ENCODE measurements at regions not wholly inside any gene's neighbourhood (a gene's known extent, or its start where the extent isn't known, plus 50 kb on each side); places are given as distances from the start of the nearest gene placed in this dataset.

DNA sequence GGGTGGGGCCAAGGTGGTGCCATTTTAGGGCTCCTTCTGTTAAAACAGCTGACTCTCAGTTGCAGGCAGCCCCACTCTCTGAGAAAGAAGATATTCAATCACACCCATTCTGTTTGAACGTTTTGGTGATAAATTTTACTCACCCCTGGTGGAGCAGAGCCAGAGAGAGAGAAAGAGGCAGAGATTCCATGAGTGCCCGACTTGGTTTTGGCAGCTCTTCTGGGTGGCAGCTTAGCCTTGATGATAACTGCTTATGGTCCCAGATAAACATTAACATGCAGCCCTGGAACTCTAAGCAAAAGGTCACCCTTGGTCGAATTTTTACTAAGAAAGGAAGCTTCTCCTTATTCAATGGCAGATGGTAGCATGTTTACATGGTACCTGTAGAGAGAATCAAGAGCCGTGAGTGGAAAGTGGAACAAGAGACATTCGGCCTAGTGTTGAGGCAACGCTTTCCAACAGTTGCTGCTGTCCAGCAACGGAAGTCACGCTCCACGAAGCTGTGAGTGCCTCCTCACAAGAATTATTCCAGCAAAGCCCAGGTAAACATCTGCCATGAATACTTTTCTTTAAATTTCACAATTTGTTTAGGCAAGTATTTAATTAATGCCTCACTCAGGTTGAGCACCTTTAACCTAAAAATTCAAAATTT is 530.6 kb upstream of the ROBO2 start:
- no peak for DNase-seq
- Histone ChIP-seq H3K4me1 (ENCODE audit: control insufficient read depth in 1 of 2, insufficient read depth in 2 of 2, low read length in 2 of 2) (no peaks in the 10 kb centered on the region), H4K20me1 (ENCODE audit: insufficient read depth, low read length) (no peaks in the 10 kb centered on the region), H3K4me3 (replicated peaks in 1 of 3; ENCODE audit: low read depth in 2 of 3, low read length in 3 of 3) (no peak overlapping the region), H3K4me2 (replicated peaks; ENCODE audit: extremely low read depth, low read length, poor library complexity, severe bottlenecking) (no peak overlapping the region), H3K9me3 (replicated peaks in 1 of 2; ENCODE audit: control insufficient read depth in 1 of 2, insufficient read depth in 1 of 2, low read length in 2 of 2) (peaks cover 0 to 2% of the 10 kb centered on the region in 2 donors), H3K27ac (ENCODE audit: low read depth in 1 of 2, low read length in 2 of 2) (no peak overlapping the region), H3K9ac (ENCODE audit: insufficient read depth, low read length, poor library complexity, severe bottlenecking) (no peak overlapping the region), H3K27me3 (ENCODE audit: control insufficient read depth in 2 of 2, insufficient read depth in 2 of 2, low read length in 2 of 2) (no peaks in the 10 kb centered on the region), H3K36me3 (replicated peaks in 1 of 2; ENCODE audit: control insufficient read depth in 1 of 2, insufficient read depth in 2 of 2, low read length in 2 of 2) (no peaks in the 10 kb centered on the region), H3K79me2 (ENCODE audit: insufficient read depth, low read length) (no peaks in the 10 kb centered on the region), H2AFZ (ENCODE audit: insufficient read depth, low read depth, low read length, poor library complexity, severe bottlenecking) (no peak overlapping the region)
- no peak for TF ChIP-seq CTCF (IDR thresholded peaks at IDR 0.05)
- Mint-ChIP-seq H3K36me3 (no peaks in the 10 kb centered on the region), H3K9me3 (peaks cover 0 to 3% (median 0%) of the 10 kb centered on the region in 7 donors), H3K27ac (no peak overlapping the region), H3K4me1 (no peaks in the 10 kb centered on the region), H3K4me3 (no peak overlapping the region), H3K27me3 (ENCODE audit: low read depth in 3 of 3) (no peaks in the 10 kb centered on the region)
- WGBS (ENCODE audit: insufficient coverage), result 84% methylated on average over 8 of the region's 9 CpGs
- intact Hi-C loops (cut with micrococcal nuclease), result no loop called here

GRCh38 chr3:76514836-76515235 is 525.1 kb upstream of the ROBO2 start:
- Histone ChIP-seq H3K9ac (ENCODE audit: insufficient read depth, low read length, poor library complexity, severe bottlenecking) (no peak overlapping the region), H3K4me3 (replicated peaks in 1 of 3; ENCODE audit: low read depth in 2 of 3, low read length in 3 of 3) (no peak overlapping the region), H3K9me3 (replicated peaks in 1 of 2; ENCODE audit: control insufficient read depth in 1 of 2, insufficient read depth in 1 of 2, low read length in 2 of 2) (no peaks in the 10 kb centered on the region), H3K4me2 (replicated peaks; ENCODE audit: extremely low read depth, low read length, poor library complexity, severe bottlenecking) (no peak overlapping the region), H3K79me2 (ENCODE audit: insufficient read depth, low read length) (no peaks in the 10 kb centered on the region), H4K20me1 (ENCODE audit: insufficient read depth, low read length) (no peaks in the 10 kb centered on the region), H3K36me3 (replicated peaks in 1 of 2; ENCODE audit: control insufficient read depth in 1 of 2, insufficient read depth in 2 of 2, low read length in 2 of 2) (no peaks in the 10 kb centered on the region), H3K27me3 (ENCODE audit: control insufficient read depth in 2 of 2, insufficient read depth in 2 of 2, low read length in 2 of 2) (no peaks in the 10 kb centered on the region), H3K4me1 (ENCODE audit: control insufficient read depth in 1 of 2, insufficient read depth in 2 of 2, low read length in 2 of 2) (no peaks in the 10 kb centered on the region), H3K27ac (ENCODE audit: low read depth in 1 of 2, low read length in 2 of 2) (no peak overlapping the region), H2AFZ (ENCODE audit: insufficient read depth, low read depth, low read length, poor library complexity, severe bottlenecking) (no peak overlapping the region)
- no peaks in the 10 kb centered on the region for H3K27me3 Mint-ChIP-seq (ENCODE audit: low read depth in 3 of 3)
- intact Hi-C loops (cut with micrococcal nuclease), result no loop called here
- no peak for TF ChIP-seq CTCF (IDR thresholded peaks at IDR 0.05)
- no peak overlapping the region for H3K27ac Mint-ChIP-seq
- peaks cover 0 to 1% (median 0%) of the 10 kb centered on the region in 7 donors for H3K9me3 Mint-ChIP-seq
- no peak for DNase-seq
- no peak overlapping the region for H3K4me3 Mint-ChIP-seq
- no peaks in the 10 kb centered on the region for H3K36me3 Mint-ChIP-seq
- H3K4me1 Mint-ChIP-seq, result no peaks in the 10 kb centered on the region
